ENCODE measurements at regions not wholly inside any gene's neighbourhood (a gene's known extent, or its start where the extent isn't known, plus 50 kb on each side); places are given as distances from the start of the nearest gene placed in this dataset.

GRCh38 chr15:35618260-35619188 lies 72.6 kb upstream of the DPH6 start:
- intact Hi-C loops (cut with micrococcal nuclease), result no loop called here
- WGBS (ENCODE audit: insufficient coverage, low coverage, missing lambda C conversion rate), result 6% methylated on average over 2 of the region's 2 CpGs
- no peak for DNase-seq (ENCODE audit: extremely low read depth in 1 of 4, low spot score in 3 of 4)
- peak; percentile 23 for FAIRE-seq
- H3K4me3 ChIP-seq, result no peak overlapping the region
- no peak overlapping the region for H3K27ac ChIP-seq (ENCODE audit: extremely low read depth, low read depth, low read length)
- ATAC-seq, result no peak
- in situ Hi-C loops (cut with MboI), result no loop called here
- no peaks in the 10 kb centered on the region for H4K20me1 ChIP-seq (replicated peaks; ENCODE audit: control insufficient read depth, insufficient read depth, low read length)
- H3K36me3 ChIP-seq (ENCODE audit: control insufficient read depth, insufficient read depth, low read length), result no peaks in the 10 kb centered on the region
- no peak overlapping the region for H2AFZ ChIP-seq (ENCODE audit: low read depth, low read length)
- no peaks in the 10 kb centered on the region for H3K27me3 ChIP-seq (ENCODE audit: control insufficient read depth in 2 of 2, insufficient read depth in 2 of 2, low read length in 2 of 2)
- H3K9me3 ChIP-seq (replicated peaks; ENCODE audit: control insufficient read depth, insufficient read depth, low read depth, low read length), result no peaks in the 10 kb centered on the region
- BruUV-seq (replicated peaks), result no TSS peak
- POLR2A ChIA-PET, result no interaction called here
- no peak overlapping the region for H3K9ac ChIP-seq (ENCODE audit: insufficient read depth in 1 of 2, low read depth in 2 of 2, low read length in 2 of 2)
- no peak overlapping the region for H3K4me2 ChIP-seq (ENCODE audit: insufficient read depth, low read length)
- H3K4me1 ChIP-seq (replicated peaks in 1 of 2; ENCODE audit: control insufficient read depth in 2 of 2, insufficient read depth in 2 of 2, low read length in 2 of 2), result no peaks in the 10 kb centered on the region
- CTCF ChIA-PET (ENCODE audit: low intra/inter-chr PET ratio), result no interaction called here
- no peaks in the 10 kb centered on the region for H3K9me1 ChIP-seq (ENCODE audit: control insufficient read depth, insufficient read depth, low read length)
- no peaks in the 10 kb centered on the region for H3K79me2 ChIP-seq (ENCODE audit: control insufficient read depth, insufficient read depth, low read length)
- TF ChIP-seq CEBPG (CRISPR knock-in tag; IDR thresholded peaks at IDR 0.05) (no peak), CEBPG (tag; conservative IDR thresholded peaks at IDR 0.05 in 1 of 2, IDR thresholded peaks at IDR 0.05 in 1 of 2) (peak in 1 of 2 experiments; percentile 56; a peak in 1 of 4 replicates), BRF2 (IDR thresholded peaks at IDR 0.05; ENCODE audit: borderline replicate concordance, insufficient read depth, insufficient read length) (no peak), CEBPB (tag; IDR thresholded peaks at IDR 0.05) (0 out of 2 replicates have a peak, but pooled peaks have one; percentile 19)
- TF ChIP-seq, protein P1, sequence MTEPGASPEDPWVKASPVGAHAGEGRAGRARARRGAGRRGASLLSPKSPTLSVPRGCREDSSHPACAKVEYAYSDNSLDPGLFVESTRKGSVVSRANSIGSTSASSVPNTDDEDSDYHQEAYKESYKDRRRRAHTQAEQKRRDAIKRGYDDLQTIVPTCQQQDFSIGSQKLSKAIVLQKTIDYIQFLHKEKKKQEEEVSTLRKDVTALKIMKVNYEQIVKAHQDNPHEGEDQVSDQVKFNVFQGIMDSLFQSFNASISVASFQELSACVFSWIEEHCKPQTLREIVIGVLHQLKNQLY (CRISPR knock-in tag; conservative IDR thresholded peaks at IDR 0.05), result no peak
